ENCODE measurements at regions not wholly inside any gene's neighbourhood (a gene's known extent, or its start where the extent isn't known, plus 50 kb on each side); places are given as distances from the start of the nearest gene placed in this dataset.

DNA sequence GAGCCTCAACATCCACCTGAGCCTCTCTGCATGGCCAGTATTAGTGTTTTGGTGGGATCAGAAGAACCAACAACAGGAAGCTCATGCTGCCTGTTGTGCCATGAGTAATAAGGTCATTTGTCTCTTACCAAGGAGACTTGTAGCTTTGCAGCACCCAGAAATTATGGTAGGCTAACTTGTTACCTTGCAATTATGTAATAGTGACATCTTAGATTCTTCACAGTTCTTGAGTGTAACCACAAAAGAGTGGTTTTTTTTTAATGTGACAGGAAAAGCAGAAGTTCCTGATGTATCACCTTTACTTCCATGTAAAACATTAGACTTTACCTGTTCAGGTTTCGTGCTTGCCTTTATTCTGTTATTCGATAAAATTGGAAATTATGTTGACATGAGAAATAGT, 263.9 kb upstream of the CXXC4 start:
- ChIA-PET POLR2A (no interaction called here), CTCF (no interaction called here)
- Histone ChIP-seq H3K4me2 (no peak overlapping the region), H3K4me3 (no peak overlapping the region), H3K27ac (no peak overlapping the region), H3K9me3 (no peaks in the 10 kb centered on the region), H3K4me1 (no peaks in the 10 kb centered on the region)
- TF ChIP-seq HOXB5 (CRISPR knock-in tag; IDR thresholded peaks at IDR 0.05) (no peak), CHD4 (IDR thresholded peaks at IDR 0.05; ENCODE audit: borderline replicate concordance) (no peak), EHF (CRISPR knock-in tag; IDR thresholded peaks at IDR 0.05) (no peak), RFX5 (IDR thresholded peaks at IDR 0.05) (no peak), TP53 (CRISPR knock-in tag; IDR thresholded peaks at IDR 0.05) (no peak), ZC3H11A (IDR thresholded peaks at IDR 0.05) (no peak), ZFP36 (IDR thresholded peaks at IDR 0.05; ENCODE audit: borderline replicate concordance, partially characterized antibody) (no peak), HEYL (CRISPR knock-in tag; IDR thresholded peaks at IDR 0.05) (no peak), ZNF302 (CRISPR knock-in tag; IDR thresholded peaks at IDR 0.05) (no peak), KDM5A (IDR thresholded peaks at IDR 0.05) (no peak)
- no peak for FAIRE-seq
- no peak for ATAC-seq
- DNase-seq (ENCODE audit: low read depth in 1 of 2, low spot score in 1 of 2) = no peak
- WGBS (ENCODE audit: missing lambda C conversion rate) = 42% methylated on average over 2 of the region's 2 CpGs

DNA sequence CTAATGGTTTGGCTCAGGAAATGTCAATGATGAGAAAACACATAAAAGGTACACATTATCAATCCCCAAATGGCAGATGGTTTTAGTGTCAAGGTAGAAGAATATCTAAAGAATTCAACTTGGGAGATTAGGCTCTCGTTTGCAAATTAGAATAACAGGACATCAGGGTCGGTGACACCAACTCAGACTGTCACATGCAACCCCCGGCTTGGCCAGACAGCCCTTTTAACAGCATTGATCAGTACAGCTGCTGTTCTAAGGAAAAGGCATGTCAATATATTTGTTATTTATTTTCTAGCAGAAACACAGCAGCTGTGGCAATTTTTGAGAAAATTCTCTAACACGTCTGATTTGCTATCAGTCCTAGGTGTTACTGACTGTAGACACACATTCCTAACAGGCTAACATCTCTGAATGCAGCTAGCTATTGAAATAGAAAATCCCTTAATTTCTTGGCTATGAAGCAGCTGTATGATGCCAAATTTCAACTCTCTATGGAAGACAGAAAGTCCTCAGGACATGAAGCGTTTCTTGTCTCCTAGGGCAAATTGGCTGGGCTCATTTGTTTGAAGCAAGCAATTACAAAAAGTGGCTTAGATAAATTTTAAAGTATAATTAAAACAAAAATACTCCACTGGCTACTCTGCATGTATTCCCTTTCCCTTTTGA, 269.0 kb upstream of the CXXC4 start:
- ChIA-PET CTCF (no interaction called here), POLR2A (no interaction called here)
- Histone ChIP-seq H3K27ac (no peak overlapping the region), H3K4me2 (no peak overlapping the region), H3K4me3 (no peak overlapping the region), H3K4me1 (no peaks in the 10 kb centered on the region), H3K9me3 (no peaks in the 10 kb centered on the region)
- WGBS (ENCODE audit: missing lambda C conversion rate) = 16% methylated on average over 5 of the region's 5 CpGs
- no peak for ATAC-seq
- TF ChIP-seq GATA3 (IDR thresholded peaks at IDR 0.05; ENCODE audit: borderline replicate concordance) = no peak
- TF ChIP-seq ESRRA (IDR thresholded peaks at IDR 0.05; ENCODE audit: borderline replicate concordance, low read length) = no peak
- TF ChIP-seq EHF (CRISPR knock-in tag; IDR thresholded peaks at IDR 0.05) = no peak
- no peak for TF ChIP-seq CEBPB (IDR thresholded peaks at IDR 0.05)
- TF ChIP-seq KDM5A (IDR thresholded peaks at IDR 0.05) = no peak
- TF ChIP-seq MAZ (IDR thresholded peaks at IDR 0.05; ENCODE audit: borderline replicate concordance, low read depth, low read length) = no peak
- TF ChIP-seq JUNB (IDR thresholded peaks at IDR 0.05) = no peak
- no peak for TF ChIP-seq ZNF302 (CRISPR knock-in tag; IDR thresholded peaks at IDR 0.05)
- no peak for TF ChIP-seq CBX2 (IDR thresholded peaks at IDR 0.05; ENCODE audit: borderline replicate concordance, low read depth)
- TF ChIP-seq TFCP2L1 (CRISPR knock-in tag; IDR thresholded peaks at IDR 0.05) = no peak
- no peak for TF ChIP-seq ZFP36 (IDR thresholded peaks at IDR 0.05; ENCODE audit: borderline replicate concordance, partially characterized antibody)
- TF ChIP-seq HDAC2 (IDR thresholded peaks at IDR 0.05) = no peak
- TF ChIP-seq, protein P1, sequence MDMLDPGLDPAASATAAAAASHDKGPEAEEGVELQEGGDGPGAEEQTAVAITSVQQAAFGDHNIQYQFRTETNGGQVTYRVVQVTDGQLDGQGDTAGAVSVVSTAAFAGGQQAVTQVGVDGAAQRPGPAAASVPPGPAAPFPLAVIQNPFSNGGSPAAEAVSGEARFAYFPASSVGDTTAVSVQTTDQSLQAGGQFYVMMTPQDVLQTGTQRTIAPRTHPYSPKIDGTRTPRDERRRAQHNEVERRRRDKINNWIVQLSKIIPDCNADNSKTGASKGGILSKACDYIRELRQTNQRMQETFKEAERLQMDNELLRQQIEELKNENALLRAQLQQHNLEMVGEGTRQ (IDR thresholded peaks at IDR 0.05) = no peak
- no peak for TF ChIP-seq POLR2A (IDR thresholded peaks at IDR 0.05; ENCODE audit: low read length)
- no peak for TF ChIP-seq PHF8 (IDR thresholded peaks at IDR 0.05; ENCODE audit: borderline replicate concordance, low read depth)
- TF ChIP-seq CBX8 (IDR thresholded peaks at IDR 0.05) = no peak
- TF ChIP-seq, protein P2, sequence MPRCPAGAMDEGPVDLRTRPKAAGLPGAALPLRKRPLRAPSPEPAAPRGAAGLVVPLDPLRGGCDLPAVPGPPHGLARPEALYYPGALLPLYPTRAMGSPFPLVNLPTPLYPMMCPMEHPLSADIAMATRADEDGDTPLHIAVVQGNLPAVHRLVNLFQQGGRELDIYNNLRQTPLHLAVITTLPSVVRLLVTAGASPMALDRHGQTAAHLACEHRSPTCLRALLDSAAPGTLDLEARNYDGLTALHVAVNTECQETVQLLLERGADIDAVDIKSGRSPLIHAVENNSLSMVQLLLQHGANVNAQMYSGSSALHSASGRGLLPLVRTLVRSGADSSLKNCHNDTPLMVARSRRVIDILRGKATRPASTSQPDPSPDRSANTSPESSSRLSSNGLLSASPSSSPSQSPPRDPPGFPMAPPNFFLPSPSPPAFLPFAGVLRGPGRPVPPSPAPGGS (IDR thresholded peaks at IDR 0.05) = no peak
- TF ChIP-seq FOXS1 (CRISPR knock-in tag; IDR thresholded peaks at IDR 0.05) = no peak
- no peak for TF ChIP-seq ZC3H11A (IDR thresholded peaks at IDR 0.05)
- TF ChIP-seq NFE2L2 (conservative IDR thresholded peaks at IDR 0.05; ENCODE audit: low read length) = no peak
- DNase-seq (ENCODE audit: low read depth in 1 of 2, low spot score in 1 of 2) = no peak
- no peak for FAIRE-seq

DNA sequence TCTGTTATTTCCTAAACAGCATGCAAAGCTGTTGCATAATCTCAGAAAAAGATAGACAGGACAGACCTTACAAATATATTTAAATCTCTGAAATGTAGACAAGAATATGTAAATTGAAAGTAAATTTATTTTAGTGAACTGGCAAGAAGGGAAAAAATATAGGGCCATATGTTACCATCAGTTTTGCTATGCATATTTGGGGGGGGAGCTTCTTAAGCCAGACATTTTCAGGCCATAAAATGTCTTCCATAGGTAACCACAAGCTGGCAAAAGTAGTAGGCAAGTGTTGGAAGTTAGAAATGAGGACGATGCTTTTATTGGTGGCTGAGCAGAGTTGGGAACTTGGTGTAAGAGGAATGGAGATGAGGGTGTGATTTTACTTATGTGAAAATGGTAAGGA, 272.0 kb upstream of the CXXC4 start:
- 18% methylated on average over 1 of the region's 1 CpG for WGBS (ENCODE audit: missing lambda C conversion rate)
- DNase-seq (ENCODE audit: low read depth in 1 of 2, low spot score in 1 of 2) (no peak), ATAC-seq (no peak), FAIRE-seq (no peak)
- H3K9me3 ChIP-seq = no peaks in the 10 kb centered on the region
- H3K27ac ChIP-seq = no peak overlapping the region
- no peak for TF ChIP-seq POLR2A (IDR thresholded peaks at IDR 0.05; ENCODE audit: low read length)
- TF ChIP-seq HOXB5 (CRISPR knock-in tag; IDR thresholded peaks at IDR 0.05) = no peak
- ChIA-PET POLR2A (no interaction called here), CTCF (no interaction called here)
- no peak overlapping the region for H3K4me2 ChIP-seq
- H3K4me1 ChIP-seq = no peaks in the 10 kb centered on the region
- H3K4me3 ChIP-seq = no peak overlapping the region

All from A549 (cell line).